ENCODE measurements at regions not wholly inside any gene's neighbourhood (a gene's known extent, or its start where the extent isn't known, plus 50 kb on each side); places are given as distances from the start of the nearest gene placed in this dataset.
A peak's percentile ranks its signal among the peaks of the same experiment; 100 is the strongest.

DNA sequence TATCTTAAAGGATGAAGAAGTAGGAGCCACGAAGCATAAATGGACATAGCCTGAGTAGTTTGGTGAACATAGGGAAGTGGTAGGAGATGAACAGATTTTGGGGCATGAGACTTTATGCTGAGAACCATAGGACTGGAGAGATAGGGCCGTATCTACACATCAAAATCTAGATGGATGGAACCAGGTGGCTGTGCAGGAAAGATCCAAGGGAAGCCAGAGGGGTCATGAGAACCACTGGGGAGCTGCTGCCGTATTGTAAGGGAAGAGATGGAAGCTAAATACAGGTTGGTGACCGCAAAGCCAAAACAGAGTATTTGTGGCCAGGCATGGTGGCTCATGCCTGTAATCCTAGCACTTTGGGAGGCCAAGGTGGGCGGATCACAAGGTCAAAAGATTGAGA, 124.3 kb downstream of the TRIB2 start:
- Histone ChIP-seq H3K27me3 (no peaks in the 10 kb centered on the region), H3K27ac (no peak overlapping the region), H3K9me3 (ENCODE audit: low read depth) (no peaks in the 10 kb centered on the region), H3K4me3 (no peak overlapping the region), H3K4me1 (ENCODE audit: low read depth) (no peaks in the 10 kb centered on the region), H3K36me3 (no peaks in the 10 kb centered on the region)
- TF ChIP-seq, protein P1, sequence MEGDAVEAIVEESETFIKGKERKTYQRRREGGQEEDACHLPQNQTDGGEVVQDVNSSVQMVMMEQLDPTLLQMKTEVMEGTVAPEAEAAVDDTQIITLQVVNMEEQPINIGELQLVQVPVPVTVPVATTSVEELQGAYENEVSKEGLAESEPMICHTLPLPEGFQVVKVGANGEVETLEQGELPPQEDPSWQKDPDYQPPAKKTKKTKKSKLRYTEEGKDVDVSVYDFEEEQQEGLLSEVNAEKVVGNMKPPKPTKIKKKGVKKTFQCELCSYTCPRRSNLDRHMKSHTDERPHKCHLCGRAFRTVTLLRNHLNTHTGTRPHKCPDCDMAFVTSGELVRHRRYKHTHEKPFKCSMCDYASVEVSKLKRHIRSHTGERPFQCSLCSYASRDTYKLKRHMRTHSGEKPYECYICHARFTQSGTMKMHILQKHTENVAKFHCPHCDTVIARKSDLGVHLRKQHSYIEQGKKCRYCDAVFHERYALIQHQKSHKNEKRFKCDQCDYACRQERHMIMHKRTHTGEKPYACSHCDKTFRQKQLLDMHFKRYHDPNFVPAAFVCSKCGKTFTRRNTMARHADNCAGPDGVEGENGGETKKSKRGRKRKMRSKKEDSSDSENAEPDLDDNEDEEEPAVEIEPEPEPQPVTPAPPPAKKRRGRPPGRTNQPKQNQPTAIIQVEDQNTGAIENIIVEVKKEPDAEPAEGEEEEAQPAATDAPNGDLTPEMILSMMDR (IDR thresholded peaks at IDR 0.05; ENCODE audit: low read depth, low read length), result no peak
- no peak for DNase-seq (ENCODE audit: low read depth in 1 of 2, low spot score in 1 of 2)

GRCh38 chr2:12842917-12843316, 126.2 kb downstream of the TRIB2 start:
- DNase-seq (ENCODE audit: low read depth in 1 of 2, low spot score in 1 of 2), result no peak
- TF ChIP-seq, protein P1 (IDR thresholded peaks at IDR 0.05; ENCODE audit: low read depth, low read length), result no peak
- no peaks in the 10 kb centered on the region for H3K9me3 ChIP-seq (ENCODE audit: low read depth)
- no peaks in the 10 kb centered on the region for H3K36me3 ChIP-seq
- H3K4me1 ChIP-seq (ENCODE audit: low read depth), result no peaks in the 10 kb centered on the region
- no peak overlapping the region for H3K4me3 ChIP-seq
- no peaks in the 10 kb centered on the region for H3K27me3 ChIP-seq
- H3K27ac ChIP-seq, result no peak overlapping the region

DNA sequence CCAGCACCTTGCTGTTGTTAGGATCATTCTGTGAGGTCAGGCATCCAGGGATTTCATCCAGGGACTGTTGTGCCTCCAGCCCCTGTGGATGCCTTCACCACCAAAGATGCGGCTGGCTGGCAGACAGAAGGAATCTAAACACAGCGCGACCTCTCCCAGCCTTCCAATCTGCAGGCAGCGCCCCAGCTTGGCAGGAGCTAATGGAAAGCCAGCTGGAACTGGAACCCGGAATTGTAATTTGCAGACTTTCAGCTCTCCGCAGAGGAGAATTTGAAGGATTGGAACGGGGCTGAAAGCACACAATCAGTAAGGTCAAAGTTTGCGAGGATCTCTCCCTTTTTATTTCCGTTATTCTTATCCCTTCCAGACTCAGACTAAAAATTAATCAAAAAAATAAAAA, 127.8 kb downstream of the TRIB2 start:
- Histone ChIP-seq H3K27me3 (no peaks in the 10 kb centered on the region), H3K4me3 (no peak overlapping the region), H3K4me1 (ENCODE audit: low read depth) (no peaks in the 10 kb centered on the region), H3K36me3 (no peaks in the 10 kb centered on the region), H3K9me3 (ENCODE audit: low read depth) (no peaks in the 10 kb centered on the region), H3K27ac (no peak overlapping the region)
- peak in 1 of 2 donors; percentile 37 for DNase-seq (ENCODE audit: low read depth in 1 of 2, low spot score in 1 of 2)
- TF ChIP-seq, protein P1 (IDR thresholded peaks at IDR 0.05; ENCODE audit: low read depth, low read length), result no peak

DNA sequence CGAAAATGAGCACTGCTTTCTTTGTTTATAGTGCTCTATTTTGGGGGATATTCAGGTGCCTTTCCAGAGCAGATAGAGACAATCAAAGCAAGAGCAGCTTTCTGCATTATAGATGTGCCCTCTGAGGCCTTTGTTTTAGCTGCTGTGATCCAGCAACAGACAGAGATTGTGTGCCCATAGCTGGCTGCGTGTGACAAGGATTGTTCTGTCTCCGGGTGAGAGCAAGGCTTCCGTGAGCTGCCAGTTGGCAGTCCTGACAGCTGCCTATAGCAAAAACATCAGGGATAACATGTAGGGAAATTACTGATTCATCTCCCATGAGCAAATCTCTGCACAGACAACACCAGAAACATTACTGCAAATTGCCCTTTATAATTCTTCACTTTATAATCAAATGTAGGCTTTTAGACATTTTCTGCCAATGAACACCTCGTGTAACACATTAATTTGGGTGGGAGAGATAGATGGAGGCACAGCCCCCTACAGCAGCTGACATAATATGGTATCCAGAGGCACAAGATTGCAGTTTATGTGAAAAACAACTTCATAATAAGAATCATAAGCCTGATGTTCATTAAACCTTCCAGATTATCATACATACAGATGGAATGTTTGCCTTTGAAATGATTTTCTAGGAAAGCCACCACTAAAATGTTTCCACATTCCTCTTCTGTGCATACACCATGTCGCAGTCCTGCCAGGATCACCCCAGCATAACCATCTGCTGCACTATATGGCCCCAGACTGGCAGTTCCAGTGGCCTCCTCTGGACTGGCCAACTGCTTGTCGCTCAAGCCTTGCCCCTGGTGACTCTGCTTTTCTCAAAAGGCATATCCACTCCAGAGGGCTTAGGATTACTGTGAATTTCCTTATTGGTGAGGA, 131.2 kb downstream of the TRIB2 start:
- TF ChIP-seq, protein P1 (IDR thresholded peaks at IDR 0.05; ENCODE audit: low read depth, low read length), result no peak
- H3K27me3 ChIP-seq, result no peaks in the 10 kb centered on the region

DNA sequence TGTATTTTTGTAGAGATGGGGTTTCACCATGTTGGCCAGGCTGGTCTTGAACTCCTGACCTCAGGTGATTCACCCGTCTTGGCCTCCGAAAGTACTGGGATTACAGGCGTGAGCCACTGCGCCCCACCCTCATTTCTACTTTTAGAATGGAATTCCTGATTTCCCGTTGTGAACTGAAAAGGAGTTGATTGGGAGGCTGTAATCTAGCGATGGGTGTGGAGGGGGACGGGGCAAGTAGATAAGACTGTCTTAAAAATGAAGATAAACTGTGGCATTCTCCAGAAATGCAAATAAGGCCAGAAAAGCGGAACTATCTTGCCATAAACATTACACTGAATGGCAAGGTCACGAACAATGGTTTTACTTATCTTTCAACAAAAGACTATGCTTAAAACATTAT, 135.4 kb downstream of the TRIB2 start:
- TF ChIP-seq, protein P1 (IDR thresholded peaks at IDR 0.05; ENCODE audit: low read depth, low read length), result no peak
- no peaks in the 10 kb centered on the region for H3K27me3 ChIP-seq
- DNase-seq (ENCODE audit: low read depth in 1 of 2, low spot score in 1 of 2), result no peak
- H3K36me3 ChIP-seq, result no peaks in the 10 kb centered on the region
- H3K27ac ChIP-seq, result no peak overlapping the region
- H3K9me3 ChIP-seq (ENCODE audit: low read depth), result no peaks in the 10 kb centered on the region
- no peak overlapping the region for H3K4me3 ChIP-seq
- H3K4me1 ChIP-seq (ENCODE audit: low read depth), result no peaks in the 10 kb centered on the region

More for the DNA sequence above, 131.2 kb downstream of the TRIB2 start:
- no peak overlapping the region for H3K27ac ChIP-seq
- no peaks in the 10 kb centered on the region for H3K9me3 ChIP-seq (ENCODE audit: low read depth)
- no peaks in the 10 kb centered on the region for H3K36me3 ChIP-seq
- no peaks in the 10 kb centered on the region for H3K4me1 ChIP-seq (ENCODE audit: low read depth)
- no peak for DNase-seq (ENCODE audit: low read depth in 1 of 2, low spot score in 1 of 2)
- no peak overlapping the region for H3K4me3 ChIP-seq

All from cardiac muscle cell (in vitro differentiated cells and primary cell).